ENCODE measurements at regions not wholly inside any gene's neighbourhood (a gene's known extent, or its start where the extent isn't known, plus 50 kb on each side); places are given as distances from the start of the nearest gene placed in this dataset.

DNA sequence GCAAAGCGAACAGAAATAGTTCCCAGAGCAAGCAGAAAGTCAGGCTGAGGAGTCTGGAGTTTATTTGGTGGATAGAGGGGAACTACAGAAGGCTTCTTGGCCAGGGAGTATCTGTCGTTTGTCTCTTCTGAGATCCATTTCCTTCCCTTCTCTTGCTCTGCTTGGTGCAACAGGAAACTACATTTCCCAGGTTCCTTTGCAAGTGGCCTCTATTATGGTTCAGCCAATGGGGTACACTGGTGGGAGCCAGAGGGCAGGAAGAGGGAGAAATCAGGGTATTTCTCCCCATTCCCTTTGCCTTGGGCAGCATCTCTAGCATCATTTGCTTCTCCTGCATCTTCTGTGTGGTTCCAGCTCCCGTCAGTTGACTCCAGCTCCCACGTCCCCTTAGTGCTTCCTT is 142.1 kb downstream of the BCOR start:
- H3K4me1 ChIP-seq, result peaks cover 0 to 22% (median 7%) of the 10 kb centered on the region in 3 donors
- no peaks in the 10 kb centered on the region for H3K36me3 ChIP-seq
- TF ChIP-seq POLR2A (IDR thresholded peaks at IDR 0.05), result no peak
- H3K27me3 ChIP-seq, result no peaks in the 10 kb centered on the region
- WGBS, 2 donors, result 62 to 68% methylated on average over 4 of the region's 4 CpGs
- intact Hi-C loops (cut with DNase I), result no loop called here
- no peak overlapping the region for H3K27ac ChIP-seq
- no peak for DNase-seq
- no peaks in the 10 kb centered on the region for H3K9me3 ChIP-seq
- H3K4me3 ChIP-seq, result no peak overlapping the region

DNA sequence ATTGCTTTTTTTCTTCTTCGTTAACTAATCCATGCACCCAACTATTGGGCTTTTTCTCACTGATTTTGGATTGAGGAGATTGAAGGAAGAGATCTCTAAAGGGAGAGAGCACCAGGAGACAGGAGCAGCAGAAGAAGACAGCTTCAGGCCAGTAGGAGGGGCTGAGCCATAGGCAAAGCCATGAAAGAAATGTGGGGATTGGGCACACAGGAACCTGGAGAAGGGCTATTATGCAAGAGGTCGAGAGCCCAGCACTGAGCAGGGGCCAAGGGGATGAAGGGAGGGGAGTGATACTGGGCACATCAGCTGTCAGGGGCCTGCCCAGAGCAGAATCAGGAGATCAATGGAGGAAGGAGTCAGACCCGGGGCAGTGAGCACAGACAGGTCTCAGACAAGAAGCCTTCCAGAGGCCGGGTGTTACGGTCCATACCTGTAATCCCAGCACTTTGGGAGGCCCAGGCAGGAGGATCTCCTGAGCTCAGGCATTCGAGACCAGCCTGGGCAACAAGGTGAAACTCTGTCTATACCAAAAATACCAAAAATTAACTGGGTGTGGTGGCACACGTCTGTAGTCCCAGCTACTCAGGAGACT is 140.9 kb downstream of the BCOR start:
- 71 to 80% methylated on average over 5 to 7 of the region's 7 CpGs for WGBS, 2 donors
- no peaks in the 10 kb centered on the region for H3K9me3 ChIP-seq
- no peak for DNase-seq
- intact Hi-C loops (cut with DNase I), result no loop called here
- peaks cover 0 to 22% (median 7%) of the 10 kb centered on the region in 3 donors for H3K4me1 ChIP-seq
- H3K27me3 ChIP-seq, result no peaks in the 10 kb centered on the region
- no peaks in the 10 kb centered on the region for H3K36me3 ChIP-seq
- no peak overlapping the region for H3K4me3 ChIP-seq
- TF ChIP-seq POLR2A (IDR thresholded peaks at IDR 0.05), result no peak
- TF ChIP-seq, protein P1, sequence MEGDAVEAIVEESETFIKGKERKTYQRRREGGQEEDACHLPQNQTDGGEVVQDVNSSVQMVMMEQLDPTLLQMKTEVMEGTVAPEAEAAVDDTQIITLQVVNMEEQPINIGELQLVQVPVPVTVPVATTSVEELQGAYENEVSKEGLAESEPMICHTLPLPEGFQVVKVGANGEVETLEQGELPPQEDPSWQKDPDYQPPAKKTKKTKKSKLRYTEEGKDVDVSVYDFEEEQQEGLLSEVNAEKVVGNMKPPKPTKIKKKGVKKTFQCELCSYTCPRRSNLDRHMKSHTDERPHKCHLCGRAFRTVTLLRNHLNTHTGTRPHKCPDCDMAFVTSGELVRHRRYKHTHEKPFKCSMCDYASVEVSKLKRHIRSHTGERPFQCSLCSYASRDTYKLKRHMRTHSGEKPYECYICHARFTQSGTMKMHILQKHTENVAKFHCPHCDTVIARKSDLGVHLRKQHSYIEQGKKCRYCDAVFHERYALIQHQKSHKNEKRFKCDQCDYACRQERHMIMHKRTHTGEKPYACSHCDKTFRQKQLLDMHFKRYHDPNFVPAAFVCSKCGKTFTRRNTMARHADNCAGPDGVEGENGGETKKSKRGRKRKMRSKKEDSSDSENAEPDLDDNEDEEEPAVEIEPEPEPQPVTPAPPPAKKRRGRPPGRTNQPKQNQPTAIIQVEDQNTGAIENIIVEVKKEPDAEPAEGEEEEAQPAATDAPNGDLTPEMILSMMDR (IDR thresholded peaks at IDR 0.05), result no peak
- no peak overlapping the region for H3K27ac ChIP-seq

DNA sequence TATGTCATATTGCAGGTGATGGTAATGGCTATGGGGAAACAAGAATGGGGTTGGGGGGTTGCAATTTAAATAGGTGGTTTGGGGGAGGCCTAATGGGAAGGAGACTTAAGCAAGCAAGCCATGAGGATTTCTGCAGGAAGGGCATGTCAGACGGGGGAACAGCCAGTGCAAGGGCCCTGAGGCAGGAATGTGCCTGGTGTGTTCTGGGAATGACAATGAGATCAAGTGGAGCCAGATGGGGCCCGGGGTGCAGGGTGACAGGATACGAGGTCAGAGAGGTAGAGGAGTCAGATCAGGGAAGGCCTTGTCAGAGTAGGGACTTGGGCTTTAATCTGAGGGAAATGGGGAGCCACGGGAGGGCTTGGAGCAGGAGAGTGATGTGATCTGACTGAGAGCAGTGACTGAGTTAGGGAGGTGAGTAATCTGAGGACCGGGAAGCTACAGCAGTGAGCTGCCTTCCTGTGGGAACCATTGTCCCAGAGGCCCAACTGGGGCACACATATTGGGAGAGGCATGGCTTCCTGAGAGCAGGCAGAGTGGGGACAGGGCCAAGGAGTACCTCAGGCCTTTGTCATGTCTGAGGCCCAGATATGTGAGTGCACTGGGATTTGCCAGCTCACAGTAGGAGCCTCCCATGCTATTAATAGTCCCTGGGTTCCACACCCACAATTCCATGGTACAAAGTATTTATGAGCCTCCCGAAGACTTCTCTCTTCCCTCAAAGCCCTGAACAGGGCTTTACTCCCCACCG is 139.8 kb downstream of the BCOR start:
- Histone ChIP-seq H3K36me3 (no peaks in the 10 kb centered on the region), H3K27ac (no peak overlapping the region), H3K27me3 (no peaks in the 10 kb centered on the region), H3K4me1 (peaks cover 0 to 22% (median 7%) of the 10 kb centered on the region in 3 donors), H3K4me3 (no peak overlapping the region), H3K9me3 (no peaks in the 10 kb centered on the region)
- intact Hi-C loops (cut with DNase I), result no loop called here
- 78 to 80% methylated on average over 5 of the region's 7 CpGs for WGBS, 2 donors
- no peak for DNase-seq
- TF ChIP-seq POLR2A (IDR thresholded peaks at IDR 0.05), result no peak
- TF ChIP-seq, protein P1 (IDR thresholded peaks at IDR 0.05), result no peak

DNA sequence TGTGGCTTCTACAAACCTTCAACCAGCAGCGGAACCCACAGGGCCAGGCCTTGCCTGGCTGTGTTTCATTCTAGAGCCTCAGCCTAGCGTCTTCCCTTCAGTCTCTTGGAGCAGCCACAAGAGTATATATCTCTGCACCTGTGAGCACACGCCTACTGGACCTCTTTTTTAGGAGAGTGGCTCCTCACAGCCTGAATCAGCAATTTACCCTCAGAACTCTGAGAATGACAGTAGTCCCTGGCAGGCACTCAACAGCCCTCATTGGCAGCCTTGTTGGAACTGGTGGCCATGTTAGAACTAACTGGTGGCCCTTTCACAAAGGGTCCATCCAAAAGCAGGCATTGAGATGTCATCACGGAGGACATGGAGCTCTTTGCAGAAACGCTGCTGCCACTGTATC is 138.9 kb downstream of the BCOR start:
- WGBS, 2 donors, result 86% methylated on average over 5 of the region's 5 CpGs; no CpG with 5 or more reads in 1 of the 2 donors
- Histone ChIP-seq H3K4me1 (peaks cover 0 to 15% (median 5%) of the 10 kb centered on the region in 3 donors), H3K36me3 (no peaks in the 10 kb centered on the region), H3K27me3 (no peaks in the 10 kb centered on the region), H3K9me3 (no peaks in the 10 kb centered on the region), H3K27ac (no peak overlapping the region), H3K4me3 (no peak overlapping the region)
- no peak for TF ChIP-seq POLR2A (IDR thresholded peaks at IDR 0.05)
- TF ChIP-seq, protein P1 (IDR thresholded peaks at IDR 0.05), result no peak
- intact Hi-C loops (cut with DNase I), result no loop called here
- no peak for DNase-seq

DNA sequence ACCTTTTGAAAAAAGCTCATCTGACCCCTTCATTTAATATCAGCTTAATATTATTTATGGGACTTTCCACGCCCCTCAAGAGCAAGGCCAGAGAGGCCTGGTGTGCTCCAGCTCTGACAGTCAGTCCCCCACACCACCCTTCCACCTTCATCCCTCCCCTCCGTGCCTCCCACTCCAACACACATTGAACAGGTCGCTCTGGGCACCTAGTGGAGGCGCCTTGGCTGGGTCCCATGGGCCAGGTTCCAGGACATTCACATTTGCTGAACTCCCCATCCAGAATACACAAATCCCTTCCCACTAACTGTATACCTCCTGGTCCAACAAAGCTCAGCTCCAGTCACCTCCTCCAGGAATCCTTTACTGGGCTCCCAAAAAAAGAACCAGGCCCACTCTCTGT is 137.5 kb downstream of the BCOR start:
- no peak overlapping the region for H3K4me3 ChIP-seq
- H3K4me1 ChIP-seq, result peaks cover 0 to 3% (median 2%) of the 10 kb centered on the region in 3 donors
- peaks cover 0 to 4% (median 0%) of the 10 kb centered on the region in 3 donors for H3K9me3 ChIP-seq
- no peaks in the 10 kb centered on the region for H3K27me3 ChIP-seq
- WGBS, 2 donors, result 70 to 87% methylated on average over 2 to 3 of the region's 4 CpGs
- no peaks in the 10 kb centered on the region for H3K36me3 ChIP-seq
- TF ChIP-seq, protein P1 (IDR thresholded peaks at IDR 0.05), result no peak
- TF ChIP-seq POLR2A (IDR thresholded peaks at IDR 0.05), result no peak
- no peak overlapping the region for H3K27ac ChIP-seq
- intact Hi-C loops (cut with DNase I), result no loop called here
- no peak for DNase-seq
